ENCODE measurements at regions not wholly inside any gene's neighbourhood (a gene's known extent, or its start where the extent isn't known, plus 50 kb on each side); places are given as distances from the start of the nearest gene placed in this dataset.

DNA sequence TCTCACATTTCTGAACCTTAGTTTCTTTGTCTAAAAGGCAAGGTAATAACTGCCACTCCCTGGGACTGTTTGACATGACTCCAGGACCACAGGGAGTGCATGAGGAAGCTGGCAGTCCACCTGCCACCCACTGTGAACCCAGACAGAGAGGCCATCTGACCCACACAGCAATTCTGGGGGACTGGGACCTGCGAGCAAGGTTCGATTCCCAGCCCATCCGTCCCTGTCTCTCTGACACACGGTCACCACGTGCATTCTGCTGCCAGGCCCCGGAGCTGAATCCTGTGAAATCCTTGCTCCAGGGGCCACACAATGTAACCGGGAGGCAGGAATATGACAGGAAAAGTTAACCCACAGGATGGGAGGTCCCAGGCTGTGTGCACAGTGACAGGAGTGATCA is 218.8 kb upstream of the FOXF1 start:
- TF ChIP-seq, protein P1, sequence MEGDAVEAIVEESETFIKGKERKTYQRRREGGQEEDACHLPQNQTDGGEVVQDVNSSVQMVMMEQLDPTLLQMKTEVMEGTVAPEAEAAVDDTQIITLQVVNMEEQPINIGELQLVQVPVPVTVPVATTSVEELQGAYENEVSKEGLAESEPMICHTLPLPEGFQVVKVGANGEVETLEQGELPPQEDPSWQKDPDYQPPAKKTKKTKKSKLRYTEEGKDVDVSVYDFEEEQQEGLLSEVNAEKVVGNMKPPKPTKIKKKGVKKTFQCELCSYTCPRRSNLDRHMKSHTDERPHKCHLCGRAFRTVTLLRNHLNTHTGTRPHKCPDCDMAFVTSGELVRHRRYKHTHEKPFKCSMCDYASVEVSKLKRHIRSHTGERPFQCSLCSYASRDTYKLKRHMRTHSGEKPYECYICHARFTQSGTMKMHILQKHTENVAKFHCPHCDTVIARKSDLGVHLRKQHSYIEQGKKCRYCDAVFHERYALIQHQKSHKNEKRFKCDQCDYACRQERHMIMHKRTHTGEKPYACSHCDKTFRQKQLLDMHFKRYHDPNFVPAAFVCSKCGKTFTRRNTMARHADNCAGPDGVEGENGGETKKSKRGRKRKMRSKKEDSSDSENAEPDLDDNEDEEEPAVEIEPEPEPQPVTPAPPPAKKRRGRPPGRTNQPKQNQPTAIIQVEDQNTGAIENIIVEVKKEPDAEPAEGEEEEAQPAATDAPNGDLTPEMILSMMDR (IDR thresholded peaks at IDR 0.05): no peak
- TF ChIP-seq POLR2A (IDR thresholded peaks at IDR 0.05): no peak

All from tibial nerve (tissue), 3 donors.